Central memory CD8-positive, alpha-beta T cell (primary cell): ENCODE measurements at regions not wholly inside any gene's neighbourhood (a gene's known extent, or its start where the extent isn't known, plus 50 kb on each side); places are given as distances from the start of the nearest gene placed in this dataset.

Source experiments
- ATAC-seq: fragments of 150-1000 bp; cut with Tn5 transposase; replicated peaks from 2 replicates; pipeline ENCODE4 v1.10.0; 2022; ENCODE audit warnings: mild to moderate bottlenecking, moderate FRiP score, moderate number of reproducible peaks; ENCODE audit not compliant: poor library complexity, severe bottlenecking; ENCODE audit errors: extremely low read depth
- DNase-seq, 2 donors: peaks; one replicate each; pipeline ENCODE4 v3.0.0; 2021; ENCODE audit warnings: low spot score in 2 of 2
- H3K27ac Mint-ChIP-seq: one replicate; pipeline ENCODE4 v1.8.0; 2022; ENCODE audit warnings: low read depth, mild to moderate bottlenecking, moderate library complexity, mixed read lengths
- H3K27me3 Mint-ChIP-seq: one replicate; pipeline ENCODE4 v1.8.0; 2022; ENCODE audit warnings: mixed read lengths
- H3K36me3 Mint-ChIP-seq: one replicate; pipeline ENCODE4 v1.8.0; 2022; ENCODE audit warnings: mild to moderate bottlenecking, moderate library complexity, mixed read lengths; ENCODE audit not compliant: insufficient read depth
- H3K4me1 Mint-ChIP-seq: one replicate; pipeline ENCODE4 v1.8.0; 2022; ENCODE audit warnings: mixed read lengths
- H3K4me3 Mint-ChIP-seq: one replicate; pipeline ENCODE4 v1.8.0; 2022; ENCODE audit warnings: mild to moderate bottlenecking, moderate library complexity, mixed read lengths
- H3K9me3 Mint-ChIP-seq: one replicate; pipeline ENCODE4 v1.8.0; 2022; ENCODE audit warnings: mixed read lengths

DNA sequence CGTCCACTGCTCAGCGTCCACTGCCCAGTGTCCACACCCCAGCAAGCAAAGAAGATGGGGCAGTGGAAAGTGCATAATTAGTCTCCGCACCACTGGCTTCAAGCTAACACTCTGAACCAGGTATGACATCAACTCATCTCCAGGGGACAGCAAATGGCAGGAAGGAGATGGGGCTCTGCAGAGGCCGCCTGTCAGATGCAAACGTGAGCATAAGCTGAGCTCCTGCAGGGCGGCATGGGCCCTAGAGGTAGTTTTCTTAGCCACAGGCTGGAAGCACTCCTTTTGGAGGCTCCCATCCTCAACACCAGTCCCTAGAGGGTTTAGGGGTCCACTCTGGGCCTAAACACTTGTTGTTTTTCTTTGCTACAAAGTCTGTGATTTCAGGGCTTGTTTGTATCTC, 335.8 kb upstream of the MKI67 start:
- no peaks in the 10 kb centered on the region for H3K36me3 Mint-ChIP-seq
- H3K4me3 Mint-ChIP-seq, result no peak overlapping the region
- no peak for DNase-seq
- no peak overlapping the region for H3K27ac Mint-ChIP-seq
- ATAC-seq, result no peak
- H3K27me3 Mint-ChIP-seq, result no peaks in the 10 kb centered on the region
- no peaks in the 10 kb centered on the region for H3K4me1 Mint-ChIP-seq
- H3K9me3 Mint-ChIP-seq, result peaks cover 5% of the 10 kb centered on the region

DNA sequence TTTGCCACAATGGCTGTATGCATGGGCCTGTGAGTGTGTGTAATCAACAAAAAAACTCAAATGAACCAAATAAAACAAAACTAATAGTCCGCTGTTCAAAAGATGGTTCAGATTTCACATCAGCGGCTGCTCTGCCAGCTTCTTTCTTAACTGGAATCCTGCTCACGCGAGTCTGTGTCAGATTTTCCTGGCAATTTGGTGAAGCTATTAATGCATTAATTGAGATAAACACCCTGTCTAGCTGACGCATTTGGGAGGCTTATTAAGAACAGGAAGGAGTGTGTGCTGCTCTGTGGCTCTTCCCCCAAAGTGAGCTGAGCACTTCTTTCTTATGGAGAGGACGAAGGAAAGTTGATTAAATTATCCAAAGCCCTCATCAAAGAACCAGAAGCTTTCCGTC, 336.6 kb upstream of the MKI67 start:
- Mint-ChIP-seq H3K27ac (no peak overlapping the region), H3K9me3 (peaks cover 5% of the 10 kb centered on the region), H3K36me3 (no peaks in the 10 kb centered on the region), H3K4me1 (no peaks in the 10 kb centered on the region), H3K27me3 (no peaks in the 10 kb centered on the region), H3K4me3 (no peak overlapping the region)
- ATAC-seq (no peak), DNase-seq (no peak)

DNA sequence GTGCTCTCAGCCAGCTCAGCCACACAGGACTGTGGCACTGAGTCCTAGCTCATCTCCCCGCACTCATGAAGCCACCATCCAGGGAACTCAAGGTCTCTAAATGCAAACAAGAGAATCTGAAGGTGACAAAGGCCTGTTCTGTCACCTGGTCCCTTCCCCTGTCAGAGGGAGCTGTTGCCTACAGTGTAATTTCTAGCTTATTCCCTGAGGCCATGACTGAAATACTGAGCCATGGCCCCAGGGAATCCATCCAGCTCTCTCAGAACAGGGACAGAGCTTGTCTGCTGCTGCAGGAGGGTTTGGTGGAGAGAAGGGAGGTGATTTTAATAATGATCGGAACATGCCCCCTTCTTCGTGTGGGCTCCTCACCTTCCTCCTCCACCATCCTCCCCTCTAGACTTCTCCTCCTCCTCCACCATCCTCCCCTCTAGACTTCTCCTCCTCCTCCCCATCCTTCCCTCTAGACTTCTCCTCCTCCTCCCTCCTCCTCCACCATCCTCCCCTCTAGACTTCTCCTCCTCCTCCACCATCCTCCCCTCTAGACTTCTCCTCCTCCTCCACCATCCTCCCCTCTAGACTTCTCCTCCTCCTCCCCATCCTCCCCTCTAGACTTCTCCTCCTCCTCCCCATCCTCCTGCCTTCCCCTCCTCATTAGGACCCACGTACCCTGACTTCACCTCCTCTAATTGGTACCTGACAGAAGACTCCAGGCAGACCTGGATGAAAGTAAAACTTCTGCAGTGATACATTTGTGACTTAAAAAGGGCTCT, 338.0 kb upstream of the MKI67 start:
- Mint-ChIP-seq H3K9me3 (peaks cover 5% of the 10 kb centered on the region), H3K4me1 (no peaks in the 10 kb centered on the region), H3K27ac (no peak overlapping the region), H3K36me3 (no peaks in the 10 kb centered on the region), H3K4me3 (no peak overlapping the region), H3K27me3 (no peaks in the 10 kb centered on the region)
- DNase-seq (peak in 1 of 2 donors; percentile 59), ATAC-seq (peak; percentile 81)

DNA sequence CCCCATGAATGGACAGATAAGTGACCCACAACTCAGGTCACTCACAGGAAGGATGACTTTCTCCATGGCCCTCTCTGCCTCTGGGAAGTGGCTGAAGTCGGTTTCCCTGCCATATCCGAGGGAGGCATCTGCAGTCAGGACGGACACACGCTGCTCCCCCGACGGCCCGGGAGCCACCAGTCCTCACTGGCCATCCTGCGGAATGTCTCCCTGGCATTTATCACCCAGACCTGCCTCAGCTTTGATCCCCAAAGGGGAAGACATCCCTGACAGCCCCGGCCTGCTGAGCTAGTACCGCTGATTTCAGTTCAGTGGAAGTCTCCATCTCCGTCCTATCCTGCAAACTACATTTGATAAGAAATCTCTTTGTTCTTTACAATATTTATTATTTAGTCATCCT, 339.5 kb upstream of the MKI67 start:
- H3K4me1 Mint-ChIP-seq, result no peaks in the 10 kb centered on the region
- H3K4me3 Mint-ChIP-seq, result no peak overlapping the region
- H3K36me3 Mint-ChIP-seq, result no peaks in the 10 kb centered on the region
- DNase-seq, result no peak
- no peak overlapping the region for H3K27ac Mint-ChIP-seq
- no peaks in the 10 kb centered on the region for H3K27me3 Mint-ChIP-seq
- H3K9me3 Mint-ChIP-seq, result peaks cover 5% of the 10 kb centered on the region
- no peak for ATAC-seq

DNA sequence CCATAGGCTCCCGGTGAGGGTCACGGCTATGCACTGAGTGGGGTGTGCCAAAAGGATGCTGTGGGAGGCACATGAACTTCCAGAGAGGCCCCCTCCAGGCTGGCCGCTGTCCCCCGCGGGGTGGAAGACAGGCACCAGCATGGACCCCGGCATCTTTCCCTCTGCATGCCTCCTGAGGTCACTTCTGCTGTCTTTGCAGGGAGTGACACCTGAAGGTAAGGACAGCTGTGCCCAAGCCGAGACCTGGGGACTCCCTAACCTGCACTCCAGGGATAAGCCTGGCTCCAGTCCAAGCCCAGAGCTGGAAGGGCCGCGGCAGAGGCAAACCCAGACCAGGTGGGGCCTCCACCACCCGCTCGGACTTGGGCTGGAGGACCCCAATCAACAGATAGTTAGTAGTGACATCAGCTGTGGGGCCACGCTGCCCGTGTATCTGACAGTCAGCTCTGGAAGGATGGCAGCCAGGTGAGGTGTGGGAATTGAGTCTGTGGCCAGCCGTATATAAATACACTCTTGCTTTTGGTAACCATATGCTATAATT, 340.7 kb upstream of the MKI67 start:
- no peak overlapping the region for H3K4me3 Mint-ChIP-seq
- DNase-seq (no peak), ATAC-seq (no peak)
- no peaks in the 10 kb centered on the region for H3K27me3 Mint-ChIP-seq
- H3K36me3 Mint-ChIP-seq, result no peaks in the 10 kb centered on the region
- peaks cover 5% of the 10 kb centered on the region for H3K9me3 Mint-ChIP-seq
- no peaks in the 10 kb centered on the region for H3K4me1 Mint-ChIP-seq
- no peak overlapping the region for H3K27ac Mint-ChIP-seq

DNA sequence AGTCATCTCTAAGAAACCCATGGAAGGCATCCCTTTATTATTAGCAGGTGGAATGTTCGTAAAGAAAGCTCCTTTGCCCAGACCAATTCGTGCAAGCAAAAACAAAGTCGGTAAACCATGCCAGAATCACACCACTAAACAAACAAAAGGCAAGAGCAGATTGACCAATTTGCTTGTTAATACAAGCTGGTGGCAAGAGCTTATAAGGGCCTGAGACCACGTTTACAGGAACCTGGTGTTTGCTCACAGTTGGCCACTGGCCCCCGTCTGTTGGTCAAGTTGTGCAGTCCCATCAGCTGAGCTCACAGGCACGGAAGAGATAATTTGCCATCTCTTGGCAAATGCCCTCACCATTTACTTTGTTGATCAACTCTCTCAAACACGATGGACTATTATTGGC, 342.2 kb upstream of the MKI67 start:
- ATAC-seq, result no peak
- peaks cover 5% of the 10 kb centered on the region for H3K9me3 Mint-ChIP-seq
- DNase-seq, result no peak
- H3K4me3 Mint-ChIP-seq, result no peak overlapping the region
- no peak overlapping the region for H3K27ac Mint-ChIP-seq
- H3K36me3 Mint-ChIP-seq, result no peaks in the 10 kb centered on the region
- no peaks in the 10 kb centered on the region for H3K27me3 Mint-ChIP-seq
- H3K4me1 Mint-ChIP-seq, result no peaks in the 10 kb centered on the region

DNA sequence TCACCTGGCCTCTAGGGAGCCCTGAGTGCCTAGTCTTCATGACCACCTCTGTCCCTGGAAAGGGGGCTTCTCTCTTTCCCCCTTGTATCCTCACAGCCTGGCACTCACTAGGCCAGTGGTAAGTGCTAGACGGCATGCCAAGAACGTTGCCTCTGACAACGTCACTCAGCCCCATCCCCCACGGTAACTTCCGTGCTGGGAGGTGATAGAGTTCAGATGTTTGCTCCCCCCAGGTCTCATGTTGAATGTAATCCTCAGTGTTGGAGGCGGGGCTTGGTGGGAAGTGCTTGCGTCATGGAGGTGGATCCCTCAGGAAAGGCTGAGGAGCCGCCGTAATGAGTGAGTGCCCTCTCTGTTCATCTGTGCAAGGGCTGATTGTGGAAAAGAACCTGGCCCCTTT, 343.3 kb upstream of the MKI67 start:
- ATAC-seq (no peak), DNase-seq (no peak)
- H3K27ac Mint-ChIP-seq, result no peak overlapping the region
- H3K4me1 Mint-ChIP-seq, result no peaks in the 10 kb centered on the region
- no peaks in the 10 kb centered on the region for H3K27me3 Mint-ChIP-seq
- H3K36me3 Mint-ChIP-seq, result no peaks in the 10 kb centered on the region
- peaks cover 3% of the 10 kb centered on the region for H3K9me3 Mint-ChIP-seq
- no peak overlapping the region for H3K4me3 Mint-ChIP-seq

DNA sequence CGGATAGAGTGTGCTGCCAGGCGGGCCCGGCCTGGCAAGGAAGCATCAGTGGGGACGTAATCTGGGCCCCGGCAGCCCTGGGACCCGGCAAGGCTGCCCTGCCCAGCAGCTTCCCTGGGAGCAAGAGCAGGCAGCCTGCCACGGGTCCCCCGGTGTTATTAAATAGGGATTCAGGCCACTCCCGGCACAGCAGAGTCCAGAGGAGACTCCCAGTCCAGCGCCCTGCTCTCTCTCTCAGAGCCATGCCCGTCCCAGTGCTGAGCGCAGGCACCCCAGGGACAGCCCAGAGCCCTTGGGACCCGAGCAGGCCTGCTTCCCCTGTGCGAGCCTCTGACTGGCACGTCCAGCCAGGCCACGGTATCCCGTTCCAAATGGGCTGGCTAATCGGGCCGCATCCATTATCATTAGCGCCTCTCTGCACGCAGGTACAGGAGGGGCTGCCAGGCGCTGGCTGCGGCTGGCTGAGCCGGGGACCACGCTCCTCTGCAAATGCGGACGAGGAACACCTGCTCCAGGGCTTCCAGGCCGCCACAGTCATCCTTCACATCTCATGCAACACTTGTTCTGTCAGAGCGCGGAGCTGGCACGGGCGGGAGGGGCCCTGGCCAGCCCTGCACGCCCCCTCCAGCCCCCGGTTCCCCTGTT, 344.2 kb upstream of the MKI67 start:
- H3K9me3 Mint-ChIP-seq, result no peaks in the 10 kb centered on the region

DNA sequence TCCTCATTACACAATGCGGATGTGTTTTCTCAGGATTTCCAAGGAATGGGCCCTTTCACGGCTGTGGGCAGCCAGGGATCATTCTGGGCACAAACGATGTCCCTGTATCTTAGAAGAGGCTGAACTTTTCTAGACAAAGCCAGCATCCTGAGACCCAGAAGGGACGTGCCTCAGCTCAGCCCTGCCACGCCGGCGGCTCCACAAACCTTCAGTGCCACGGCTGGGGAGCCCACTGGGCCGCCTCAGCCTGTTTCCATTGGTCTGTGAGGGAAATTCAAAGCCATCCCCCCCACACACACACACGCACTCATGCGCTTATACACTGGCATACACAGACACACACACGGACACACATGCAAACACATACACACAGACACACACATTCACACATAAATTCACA, 344.9 kb upstream of the MKI67 start:
- Mint-ChIP-seq H3K27me3 (no peaks in the 10 kb centered on the region), H3K9me3 (no peaks in the 10 kb centered on the region), H3K27ac (no peak overlapping the region), H3K36me3 (no peaks in the 10 kb centered on the region), H3K4me1 (no peaks in the 10 kb centered on the region), H3K4me3 (no peak overlapping the region)
- DNase-seq (no peak), ATAC-seq (no peak)

More for the DNA sequence above, 344.2 kb upstream of the MKI67 start:
- no peak for DNase-seq
- H3K4me3 Mint-ChIP-seq, result no peak overlapping the region
- no peaks in the 10 kb centered on the region for H3K27me3 Mint-ChIP-seq
- no peak for ATAC-seq
- no peaks in the 10 kb centered on the region for H3K36me3 Mint-ChIP-seq
- no peaks in the 10 kb centered on the region for H3K4me1 Mint-ChIP-seq
- H3K27ac Mint-ChIP-seq, result no peak overlapping the region

DNA sequence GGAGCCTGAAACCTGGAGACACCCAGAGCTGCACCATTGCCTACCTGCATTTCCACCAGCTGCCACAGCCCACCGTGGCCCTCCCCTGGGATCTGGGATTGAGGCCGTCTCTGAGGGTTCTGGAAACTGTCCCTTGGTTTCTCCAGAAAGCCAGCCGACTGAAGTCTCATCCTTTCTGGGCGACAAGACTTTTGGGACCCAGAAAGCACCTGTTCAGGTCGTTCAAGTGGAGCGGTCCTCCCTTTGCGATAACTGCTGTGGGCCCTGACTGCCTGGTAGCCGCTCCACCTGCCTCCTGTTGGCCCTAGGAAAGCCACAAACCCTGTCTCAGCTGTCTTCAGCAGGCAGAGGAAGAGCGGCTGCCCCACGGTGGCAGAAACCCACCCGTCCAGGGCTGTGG, 346.0 kb upstream of the MKI67 start:
- H3K27me3 Mint-ChIP-seq, result no peaks in the 10 kb centered on the region
- no peaks in the 10 kb centered on the region for H3K9me3 Mint-ChIP-seq
- no peaks in the 10 kb centered on the region for H3K4me1 Mint-ChIP-seq
- no peak overlapping the region for H3K27ac Mint-ChIP-seq
- ATAC-seq, result no peak
- no peak overlapping the region for H3K4me3 Mint-ChIP-seq
- H3K36me3 Mint-ChIP-seq, result no peaks in the 10 kb centered on the region
- DNase-seq, result no peak

DNA sequence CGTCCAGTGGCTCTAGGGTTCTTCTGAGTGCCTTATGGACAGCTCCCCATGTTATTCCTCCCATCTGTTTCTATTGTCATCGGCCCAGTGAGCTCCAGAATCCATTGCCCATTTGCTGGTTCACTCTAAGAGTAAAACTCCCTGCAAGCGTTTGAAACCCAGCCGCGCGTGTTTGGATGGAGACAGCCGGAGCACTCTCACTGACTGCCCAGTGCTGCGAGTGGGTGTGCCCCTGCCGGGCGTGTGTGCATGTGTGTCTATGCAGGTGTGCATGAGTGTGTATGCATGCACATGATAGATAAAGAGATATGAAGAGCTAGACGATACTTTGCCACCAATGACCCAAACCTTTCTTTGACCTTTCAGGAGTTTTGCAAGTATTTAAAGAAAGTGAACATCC, 347.2 kb upstream of the MKI67 start:
- Mint-ChIP-seq H3K36me3 (no peaks in the 10 kb centered on the region), H3K27ac (no peak overlapping the region), H3K4me3 (no peak overlapping the region), H3K4me1 (no peaks in the 10 kb centered on the region), H3K9me3 (no peaks in the 10 kb centered on the region), H3K27me3 (no peaks in the 10 kb centered on the region)
- ATAC-seq (no peak), DNase-seq (no peak)

DNA sequence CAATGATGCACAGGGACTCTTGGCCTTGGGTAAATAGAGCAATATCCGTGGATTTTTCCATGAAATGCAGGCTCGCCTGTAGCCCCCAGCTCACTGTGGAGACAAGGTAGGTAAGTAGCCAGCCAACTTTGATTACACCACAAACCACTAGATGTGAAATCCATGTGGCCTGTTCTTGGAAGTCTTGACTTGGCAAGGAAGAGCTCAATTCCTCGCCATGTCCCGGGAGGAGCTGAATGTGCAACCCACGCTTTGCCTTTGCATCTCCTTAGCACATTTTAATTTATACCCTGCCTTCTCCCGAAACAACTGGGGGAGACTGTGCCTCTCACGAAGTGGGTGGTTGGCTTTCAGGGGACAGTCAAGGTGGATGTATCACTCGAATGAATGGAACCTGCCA, 347.7 kb upstream of the MKI67 start:
- no peaks in the 10 kb centered on the region for H3K27me3 Mint-ChIP-seq
- no peak overlapping the region for H3K27ac Mint-ChIP-seq
- no peaks in the 10 kb centered on the region for H3K4me1 Mint-ChIP-seq
- no peak overlapping the region for H3K4me3 Mint-ChIP-seq
- no peaks in the 10 kb centered on the region for H3K9me3 Mint-ChIP-seq
- no peaks in the 10 kb centered on the region for H3K36me3 Mint-ChIP-seq
- DNase-seq, result no peak
- ATAC-seq, result no peak

DNA sequence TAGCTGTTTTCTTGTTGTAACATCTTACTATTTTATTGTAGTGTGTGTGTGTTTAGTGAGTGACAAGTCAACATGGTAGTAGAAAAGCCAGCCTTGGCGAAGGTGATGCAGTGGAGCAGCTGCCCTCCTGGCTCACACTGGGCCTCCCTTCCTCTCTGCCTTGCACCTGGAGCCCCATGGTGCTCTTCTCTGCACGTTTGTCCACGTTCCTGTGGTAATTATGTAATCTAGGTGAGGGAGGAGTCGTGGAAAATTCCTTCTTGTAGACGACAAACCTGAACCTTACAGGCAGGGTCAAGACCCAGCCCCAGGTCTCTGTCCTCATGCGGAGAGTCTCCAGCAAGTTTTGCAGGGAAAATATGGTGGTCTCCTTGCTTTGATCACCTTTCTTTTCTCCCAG, 348.3 kb upstream of the MKI67 start:
- DNase-seq, result no peak
- H3K4me1 Mint-ChIP-seq, result no peaks in the 10 kb centered on the region
- no peaks in the 10 kb centered on the region for H3K36me3 Mint-ChIP-seq
- ATAC-seq, result no peak
- no peaks in the 10 kb centered on the region for H3K27me3 Mint-ChIP-seq
- no peak overlapping the region for H3K27ac Mint-ChIP-seq
- H3K9me3 Mint-ChIP-seq, result no peaks in the 10 kb centered on the region
- no peak overlapping the region for H3K4me3 Mint-ChIP-seq
